ENCODE measurements at regions not wholly inside any gene's neighbourhood (a gene's known extent, or its start where the extent isn't known, plus 50 kb on each side); places are given as distances from the start of the nearest gene placed in this dataset.

GRCh38 chr2:142598846-142599245 lies 278.6 kb upstream of the KYNU start:
- TF ChIP-seq, protein P1, sequence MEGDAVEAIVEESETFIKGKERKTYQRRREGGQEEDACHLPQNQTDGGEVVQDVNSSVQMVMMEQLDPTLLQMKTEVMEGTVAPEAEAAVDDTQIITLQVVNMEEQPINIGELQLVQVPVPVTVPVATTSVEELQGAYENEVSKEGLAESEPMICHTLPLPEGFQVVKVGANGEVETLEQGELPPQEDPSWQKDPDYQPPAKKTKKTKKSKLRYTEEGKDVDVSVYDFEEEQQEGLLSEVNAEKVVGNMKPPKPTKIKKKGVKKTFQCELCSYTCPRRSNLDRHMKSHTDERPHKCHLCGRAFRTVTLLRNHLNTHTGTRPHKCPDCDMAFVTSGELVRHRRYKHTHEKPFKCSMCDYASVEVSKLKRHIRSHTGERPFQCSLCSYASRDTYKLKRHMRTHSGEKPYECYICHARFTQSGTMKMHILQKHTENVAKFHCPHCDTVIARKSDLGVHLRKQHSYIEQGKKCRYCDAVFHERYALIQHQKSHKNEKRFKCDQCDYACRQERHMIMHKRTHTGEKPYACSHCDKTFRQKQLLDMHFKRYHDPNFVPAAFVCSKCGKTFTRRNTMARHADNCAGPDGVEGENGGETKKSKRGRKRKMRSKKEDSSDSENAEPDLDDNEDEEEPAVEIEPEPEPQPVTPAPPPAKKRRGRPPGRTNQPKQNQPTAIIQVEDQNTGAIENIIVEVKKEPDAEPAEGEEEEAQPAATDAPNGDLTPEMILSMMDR (IDR thresholded peaks at IDR 0.05): no peak
- TF ChIP-seq POLR2AphosphoS5 (IDR thresholded peaks at IDR 0.05): no peak
- TF ChIP-seq POLR2A (IDR thresholded peaks at IDR 0.05): no peak

All from upper lobe of left lung (tissue), 4 donors.